ENCODE measurements at regions not wholly inside any gene's neighbourhood (a gene's known extent, or its start where the extent isn't known, plus 50 kb on each side); places are given as distances from the start of the nearest gene placed in this dataset.

- 93% methylated on average over 3 of the region's 3 CpGs for WGBS, 2 donors
- Histone ChIP-seq H3K27ac (ENCODE audit: low read depth in 1 of 2, low read length in 1 of 2) (no peak overlapping the region), H3K9me3 (ENCODE audit: control insufficient read depth in 4 of 4, insufficient read depth in 3 of 4, low read length in 3 of 4) (no peaks in the 10 kb centered on the region), H3K4me1 (ENCODE audit: control insufficient read depth in 5 of 5, insufficient read depth in 5 of 5, low read length in 5 of 5) (peaks cover 0 to 6% (median 0%) of the 10 kb centered on the region in 5 donors), H3K36me3 (ENCODE audit: control insufficient read depth in 4 of 4, insufficient read depth in 4 of 4, low read length in 4 of 4) (no peaks in the 10 kb centered on the region), H3K4me3 (no peak overlapping the region), H3K27me3 (ENCODE audit: control insufficient read depth in 3 of 3, insufficient read depth in 3 of 3, low read length in 2 of 3) (no peaks in the 10 kb centered on the region), H3K9ac (ENCODE audit: insufficient read depth in 1 of 2, low read length in 2 of 2) (no peak overlapping the region)
- TF ChIP-seq, protein P1, sequence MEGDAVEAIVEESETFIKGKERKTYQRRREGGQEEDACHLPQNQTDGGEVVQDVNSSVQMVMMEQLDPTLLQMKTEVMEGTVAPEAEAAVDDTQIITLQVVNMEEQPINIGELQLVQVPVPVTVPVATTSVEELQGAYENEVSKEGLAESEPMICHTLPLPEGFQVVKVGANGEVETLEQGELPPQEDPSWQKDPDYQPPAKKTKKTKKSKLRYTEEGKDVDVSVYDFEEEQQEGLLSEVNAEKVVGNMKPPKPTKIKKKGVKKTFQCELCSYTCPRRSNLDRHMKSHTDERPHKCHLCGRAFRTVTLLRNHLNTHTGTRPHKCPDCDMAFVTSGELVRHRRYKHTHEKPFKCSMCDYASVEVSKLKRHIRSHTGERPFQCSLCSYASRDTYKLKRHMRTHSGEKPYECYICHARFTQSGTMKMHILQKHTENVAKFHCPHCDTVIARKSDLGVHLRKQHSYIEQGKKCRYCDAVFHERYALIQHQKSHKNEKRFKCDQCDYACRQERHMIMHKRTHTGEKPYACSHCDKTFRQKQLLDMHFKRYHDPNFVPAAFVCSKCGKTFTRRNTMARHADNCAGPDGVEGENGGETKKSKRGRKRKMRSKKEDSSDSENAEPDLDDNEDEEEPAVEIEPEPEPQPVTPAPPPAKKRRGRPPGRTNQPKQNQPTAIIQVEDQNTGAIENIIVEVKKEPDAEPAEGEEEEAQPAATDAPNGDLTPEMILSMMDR (IDR thresholded peaks at IDR 0.05; ENCODE audit: control extremely low read depth, extremely low read depth) = no peak
- DNase-seq = no peak
- no peak for ATAC-seq (ENCODE audit: insufficient read depth, low FRiP score)
These were observed 148.0 kb upstream of the CDH12 start for GRCh38 chr5:23001120-23001519.

DNA sequence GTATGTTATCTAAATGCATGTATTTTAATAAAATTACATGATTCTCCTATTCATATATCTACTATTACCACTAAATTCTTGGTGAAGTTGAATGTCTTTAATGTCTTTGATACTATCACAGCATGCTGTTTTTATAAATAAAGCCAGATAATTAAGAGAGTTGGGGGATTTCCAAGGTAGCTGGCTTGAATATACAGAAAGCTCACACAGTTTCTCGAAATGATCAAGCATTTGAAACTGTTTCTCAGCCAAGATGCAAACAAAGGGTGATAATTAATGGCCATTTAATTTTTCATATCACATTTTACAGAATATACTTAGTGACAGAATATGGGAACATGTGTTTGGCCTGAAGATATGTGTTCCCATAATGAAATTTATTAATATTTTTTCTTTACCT is 145.6 kb upstream of the CDH12 start:
- Histone ChIP-seq H3K27me3 (ENCODE audit: control insufficient read depth in 3 of 3, insufficient read depth in 3 of 3, low read length in 2 of 3) (no peaks in the 10 kb centered on the region), H3K9me3 (ENCODE audit: control insufficient read depth in 4 of 4, insufficient read depth in 3 of 4, low read length in 3 of 4) (no peaks in the 10 kb centered on the region), H3K4me3 (no peak overlapping the region), H3K36me3 (ENCODE audit: control insufficient read depth in 4 of 4, insufficient read depth in 4 of 4, low read length in 4 of 4) (no peaks in the 10 kb centered on the region), H3K4me1 (ENCODE audit: control insufficient read depth in 5 of 5, insufficient read depth in 5 of 5, low read length in 5 of 5) (peaks cover 0 to 6% (median 0%) of the 10 kb centered on the region in 5 donors), H3K9ac (ENCODE audit: insufficient read depth in 1 of 2, low read length in 2 of 2) (no peak overlapping the region), H3K27ac (ENCODE audit: low read depth in 1 of 2, low read length in 1 of 2) (no peak overlapping the region)
- 38 to 45% methylated on average over 1 of the region's 1 CpG for WGBS, 2 donors
- TF ChIP-seq, protein P1 (IDR thresholded peaks at IDR 0.05; ENCODE audit: control extremely low read depth, extremely low read depth) = no peak
- DNase-seq (peak in 1 of 3 donors; percentile 26), ATAC-seq (ENCODE audit: insufficient read depth, low FRiP score) (no peak)

GRCh38 chr5:22998362-22998761 is 145.2 kb upstream of the CDH12 start:
- H3K4me1 ChIP-seq (ENCODE audit: control insufficient read depth in 5 of 5, insufficient read depth in 5 of 5, low read length in 5 of 5) = peaks cover 0 to 6% (median 0%) of the 10 kb centered on the region in 5 donors
- H3K9me3 ChIP-seq (ENCODE audit: control insufficient read depth in 4 of 4, insufficient read depth in 3 of 4, low read length in 3 of 4) = no peaks in the 10 kb centered on the region
- no peaks in the 10 kb centered on the region for H3K27me3 ChIP-seq (ENCODE audit: control insufficient read depth in 3 of 3, insufficient read depth in 3 of 3, low read length in 2 of 3)
- no peak for ATAC-seq (ENCODE audit: insufficient read depth, low FRiP score)
- no peak overlapping the region for H3K9ac ChIP-seq (ENCODE audit: insufficient read depth in 1 of 2, low read length in 2 of 2)
- H3K4me3 ChIP-seq = no peak overlapping the region
- no peak for DNase-seq
- no peak overlapping the region for H3K27ac ChIP-seq (ENCODE audit: low read depth in 1 of 2, low read length in 1 of 2)
- TF ChIP-seq, protein P1 (IDR thresholded peaks at IDR 0.05; ENCODE audit: control extremely low read depth, extremely low read depth) = no peak
- no peaks in the 10 kb centered on the region for H3K36me3 ChIP-seq (ENCODE audit: control insufficient read depth in 4 of 4, insufficient read depth in 4 of 4, low read length in 4 of 4)

DNA sequence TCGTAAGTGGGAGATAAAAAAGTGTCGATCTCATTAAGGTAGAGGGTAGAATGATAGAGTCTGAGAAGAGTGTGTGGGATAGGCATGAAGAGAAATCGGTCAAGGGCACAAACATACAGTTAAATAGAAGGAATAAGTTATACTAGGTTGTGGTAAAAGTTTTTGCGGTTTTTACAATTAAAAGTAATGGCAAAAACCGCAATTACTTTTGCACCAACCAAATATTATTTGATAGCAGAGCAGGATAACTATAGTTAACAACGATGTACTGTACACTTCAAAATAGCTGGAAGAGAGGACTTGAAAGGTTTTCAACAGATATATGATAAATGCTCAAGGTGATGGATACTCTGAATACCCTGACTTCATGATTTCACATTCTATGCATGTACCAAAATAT is 135.8 kb upstream of the CDH12 start:
- Histone ChIP-seq H3K4me3 (no peak overlapping the region), H3K36me3 (ENCODE audit: control insufficient read depth in 4 of 4, insufficient read depth in 4 of 4, low read length in 4 of 4) (no peaks in the 10 kb centered on the region), H3K27ac (ENCODE audit: low read depth in 1 of 2, low read length in 1 of 2) (no peak overlapping the region), H3K4me1 (ENCODE audit: control insufficient read depth in 5 of 5, insufficient read depth in 5 of 5, low read length in 5 of 5) (no peaks in the 10 kb centered on the region), H3K9me3 (ENCODE audit: control insufficient read depth in 4 of 4, insufficient read depth in 3 of 4, low read length in 3 of 4) (peaks cover 0 to 6% (median 0%) of the 10 kb centered on the region in 4 donors), H3K27me3 (ENCODE audit: control insufficient read depth in 3 of 3, insufficient read depth in 3 of 3, low read length in 2 of 3) (no peaks in the 10 kb centered on the region), H3K9ac (ENCODE audit: insufficient read depth in 1 of 2, low read length in 2 of 2) (no peak overlapping the region)
- TF ChIP-seq, protein P1 (IDR thresholded peaks at IDR 0.05; ENCODE audit: control extremely low read depth, extremely low read depth) = no peak
- no peak for ATAC-seq (ENCODE audit: insufficient read depth, low FRiP score)
- 88% methylated on average over 6 of the region's 6 CpGs for WGBS, 2 donors
- DNase-seq = no peak

All from lung (tissue), 11 donors.